ENCODE measurements at regions not wholly inside any gene's neighbourhood (a gene's known extent, or its start where the extent isn't known, plus 50 kb on each side); places are given as distances from the start of the nearest gene placed in this dataset.
"Not testable (repeated sequence)": the region's sequence is repeated elsewhere in the genome, so short reads cannot be mapped to it uniquely, and the experiment has no call there.

DNA sequence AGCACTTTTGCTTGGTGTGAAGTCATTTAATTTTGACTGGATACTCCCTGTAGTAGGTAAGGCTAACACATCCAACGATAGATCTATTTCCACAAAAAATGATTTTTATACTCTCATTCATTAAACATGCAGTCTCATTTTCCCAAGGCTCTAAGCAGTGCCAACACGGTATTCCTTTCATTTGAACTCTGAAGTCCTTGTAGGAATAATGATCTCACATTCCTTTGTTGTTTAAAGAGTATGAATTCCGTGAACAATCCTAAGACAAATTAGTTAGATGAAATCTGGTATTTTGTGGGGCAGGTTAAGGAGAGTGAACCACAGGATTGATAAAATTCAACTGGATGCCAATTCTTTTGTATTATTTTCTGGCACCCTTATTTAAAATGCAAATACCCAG is 66.6 kb downstream of the LACC1 start:
- H3K27ac ChIP-seq, result no peak overlapping the region
- TF ChIP-seq, protein P1, sequence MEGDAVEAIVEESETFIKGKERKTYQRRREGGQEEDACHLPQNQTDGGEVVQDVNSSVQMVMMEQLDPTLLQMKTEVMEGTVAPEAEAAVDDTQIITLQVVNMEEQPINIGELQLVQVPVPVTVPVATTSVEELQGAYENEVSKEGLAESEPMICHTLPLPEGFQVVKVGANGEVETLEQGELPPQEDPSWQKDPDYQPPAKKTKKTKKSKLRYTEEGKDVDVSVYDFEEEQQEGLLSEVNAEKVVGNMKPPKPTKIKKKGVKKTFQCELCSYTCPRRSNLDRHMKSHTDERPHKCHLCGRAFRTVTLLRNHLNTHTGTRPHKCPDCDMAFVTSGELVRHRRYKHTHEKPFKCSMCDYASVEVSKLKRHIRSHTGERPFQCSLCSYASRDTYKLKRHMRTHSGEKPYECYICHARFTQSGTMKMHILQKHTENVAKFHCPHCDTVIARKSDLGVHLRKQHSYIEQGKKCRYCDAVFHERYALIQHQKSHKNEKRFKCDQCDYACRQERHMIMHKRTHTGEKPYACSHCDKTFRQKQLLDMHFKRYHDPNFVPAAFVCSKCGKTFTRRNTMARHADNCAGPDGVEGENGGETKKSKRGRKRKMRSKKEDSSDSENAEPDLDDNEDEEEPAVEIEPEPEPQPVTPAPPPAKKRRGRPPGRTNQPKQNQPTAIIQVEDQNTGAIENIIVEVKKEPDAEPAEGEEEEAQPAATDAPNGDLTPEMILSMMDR (conservative IDR thresholded peaks at IDR 0.05), result no peak

DNA sequence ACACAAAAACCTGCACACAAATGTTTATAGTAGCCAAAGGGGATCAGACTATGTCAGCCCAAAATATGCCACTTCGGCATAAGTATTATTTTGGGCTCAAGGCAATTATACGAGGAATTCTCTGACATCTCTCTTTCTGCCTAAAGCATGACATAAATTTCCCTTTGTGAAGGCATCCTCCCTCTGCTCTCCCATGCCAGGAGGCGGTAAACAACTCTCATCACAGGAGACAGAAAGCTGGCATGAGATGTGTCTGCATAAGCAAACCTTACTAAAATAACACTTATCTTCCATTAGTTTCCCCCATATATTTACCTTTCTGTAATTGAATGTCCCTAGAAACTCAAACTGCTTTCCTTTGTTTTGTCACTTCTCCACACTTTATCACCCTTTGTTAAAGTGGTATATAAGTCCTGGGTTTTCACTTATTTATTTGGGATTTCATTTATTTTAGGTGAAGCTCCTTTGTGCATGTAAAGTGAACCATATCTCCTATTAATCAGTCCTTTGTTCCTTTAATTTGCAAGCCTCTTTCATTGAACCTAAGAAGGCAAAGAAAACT is 68.3 kb downstream of the LACC1 start:
- H3K27ac ChIP-seq, result no peak overlapping the region
- TF ChIP-seq, protein P1 (conservative IDR thresholded peaks at IDR 0.05), result no peak

DNA sequence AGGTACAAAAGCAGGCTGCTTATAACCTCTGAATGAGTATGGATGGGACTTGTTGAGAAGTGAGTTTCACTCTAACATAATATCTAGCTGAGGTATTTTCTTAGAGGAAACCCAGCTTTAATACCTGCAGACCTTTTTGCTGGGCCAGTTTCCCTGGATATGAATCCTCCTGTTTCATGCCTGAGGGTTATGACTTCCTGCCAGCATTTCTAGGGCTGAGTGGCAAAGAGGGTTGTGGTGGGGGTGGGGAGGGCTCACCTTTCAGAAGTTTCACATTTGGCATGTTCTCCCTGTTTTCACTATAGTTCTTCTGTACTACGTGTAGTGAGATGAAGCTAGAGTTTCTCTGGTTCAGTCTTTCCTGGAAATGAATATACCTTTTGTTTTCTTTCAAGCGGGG is 73.7 kb downstream of the LACC1 start:
- no peak overlapping the region for H3K27ac ChIP-seq
- TF ChIP-seq, protein P1 (conservative IDR thresholded peaks at IDR 0.05), result no peak

DNA sequence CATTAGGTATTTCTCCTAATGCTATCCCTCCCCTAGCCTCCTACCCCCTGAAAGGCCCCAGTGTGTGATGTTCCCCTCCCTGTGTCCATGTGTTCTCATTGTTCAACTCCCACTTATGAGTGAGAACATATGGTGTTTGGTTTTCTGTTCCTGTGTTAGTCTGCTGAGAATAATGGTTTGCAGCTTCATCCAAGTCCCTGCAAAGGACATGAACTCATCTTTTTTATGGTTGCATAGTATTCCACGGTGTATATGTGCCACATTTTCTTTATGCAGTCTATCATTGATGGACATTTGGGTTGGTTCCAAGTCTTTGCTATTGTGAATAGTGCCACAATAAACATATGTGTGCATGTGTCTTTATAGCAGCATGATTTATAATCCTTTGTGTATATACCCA is 77.3 kb downstream of the LACC1 start:
- H3K27ac ChIP-seq, result not testable (repeated sequence)

DNA sequence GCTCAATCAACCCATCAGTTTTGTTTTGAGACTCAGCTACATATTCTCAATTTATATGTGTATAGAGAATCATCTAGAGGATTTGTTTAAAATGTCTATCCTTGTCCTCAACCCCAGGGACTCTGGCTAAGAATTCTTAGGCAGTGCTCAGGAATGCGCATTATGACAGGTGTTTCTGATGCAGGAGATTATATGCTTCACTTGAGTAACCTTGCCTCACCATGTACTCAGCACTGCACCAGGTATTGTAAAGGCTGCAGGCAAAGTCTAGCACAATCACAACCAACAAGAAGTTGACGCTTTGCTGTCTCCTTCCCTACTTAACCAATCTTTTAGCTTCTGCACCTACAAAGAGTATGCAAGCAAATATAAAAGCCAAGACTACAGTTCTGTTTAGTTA is 79.6 kb downstream of the LACC1 start:
- TF ChIP-seq, protein P1 (conservative IDR thresholded peaks at IDR 0.05), result no peak
- no peak overlapping the region for H3K27ac ChIP-seq

DNA sequence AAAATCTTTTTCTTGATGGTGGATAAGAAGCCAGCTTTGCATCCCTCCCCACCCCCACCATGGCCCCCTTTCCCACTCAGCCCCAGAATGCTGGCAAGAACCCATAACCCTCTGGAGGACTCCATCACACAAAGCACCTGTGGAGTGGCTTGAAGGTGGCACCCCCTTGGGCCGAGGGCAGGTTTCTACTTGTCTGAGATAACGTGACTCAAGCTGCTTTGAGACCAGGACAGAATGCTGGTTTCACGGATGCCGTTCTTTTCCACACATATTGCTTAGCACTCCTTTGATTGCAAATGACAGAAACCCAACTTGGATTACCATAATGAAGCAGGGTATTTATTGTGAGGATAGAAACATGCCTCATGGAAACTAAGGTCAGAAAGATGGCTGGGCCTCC is 82.2 kb downstream of the LACC1 start:
- TF ChIP-seq, protein P1 (conservative IDR thresholded peaks at IDR 0.05), result no peak
- no peak overlapping the region for H3K27ac ChIP-seq

DNA sequence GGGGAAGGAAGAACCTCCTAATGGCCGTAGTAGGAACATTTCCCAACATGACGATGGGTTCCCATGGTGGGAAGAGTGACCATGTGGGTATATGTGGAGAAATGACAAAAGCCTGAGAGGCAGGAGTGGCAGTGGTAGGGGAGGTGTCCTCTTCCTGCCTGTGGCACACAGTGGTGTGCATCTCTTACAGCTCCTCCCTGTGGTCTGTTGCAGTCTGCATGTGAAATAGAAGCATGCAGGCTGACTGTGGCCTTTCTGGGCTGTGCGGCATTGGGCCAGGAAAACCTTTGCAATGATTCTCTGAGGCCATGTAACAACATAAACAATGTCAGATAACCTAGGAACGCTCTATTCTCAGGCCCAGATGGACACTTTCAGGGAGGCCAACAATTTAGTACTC is 84.0 kb downstream of the LACC1 start:
- TF ChIP-seq, protein P1 (conservative IDR thresholded peaks at IDR 0.05), result no peak
- no peak overlapping the region for H3K27ac ChIP-seq

DNA sequence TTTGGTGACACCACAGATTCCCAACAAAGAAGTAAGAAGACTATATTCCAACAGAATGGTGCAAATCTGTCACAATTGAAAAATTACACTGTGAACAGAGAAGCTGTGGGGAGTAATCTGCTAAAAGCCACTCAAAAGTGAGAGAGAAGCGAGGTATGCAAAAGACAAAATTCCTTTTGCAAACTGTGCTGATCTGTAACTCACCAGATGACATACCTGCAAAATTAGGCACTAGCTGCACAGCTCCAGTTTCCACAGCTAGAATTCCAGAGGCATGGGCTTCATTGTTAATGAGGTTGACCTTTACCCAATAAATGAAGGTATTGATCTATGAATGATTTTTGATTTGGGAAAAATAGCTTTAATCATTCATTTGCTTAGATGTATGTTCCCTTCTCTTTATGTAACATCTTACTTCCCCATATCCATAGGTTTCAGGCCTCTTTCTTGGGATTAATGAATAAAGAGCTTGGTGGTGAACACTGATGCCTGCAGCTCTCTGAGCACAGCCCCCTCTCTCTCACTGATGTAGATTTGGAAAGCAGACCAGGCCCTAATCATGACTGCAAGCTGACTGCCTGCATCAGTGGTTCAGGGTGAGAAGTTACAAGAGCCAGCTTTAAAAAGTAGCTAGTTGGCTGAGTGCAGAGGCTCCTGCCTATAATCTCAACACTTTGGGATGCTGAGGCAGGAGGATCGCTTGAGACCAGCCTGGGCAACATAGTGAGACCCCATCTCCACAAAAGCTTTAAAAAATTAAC is 85.2 kb downstream of the LACC1 start:
- no peak overlapping the region for H3K27ac ChIP-seq
- TF ChIP-seq, protein P1 (conservative IDR thresholded peaks at IDR 0.05), result no peak

Data from VCaP (cell line).